HG02840 (cell line): ENCODE measurements at regions not wholly inside any gene's neighbourhood (a gene's known extent, or its start where the extent isn't known, plus 50 kb on each side); places are given as distances from the start of the nearest gene placed in this dataset.

Experiments
- ATAC-seq: cut with Tn5 transposase; IDR thresholded peaks from one replicate; pipeline ENCODE4 v1.9.1; 2021; ENCODE audit warnings: mild to moderate bottlenecking, moderate library complexity, moderate number of reproducible peaks; ENCODE audit not compliant: unreplicated experiment, low FRiP score

- ATAC-seq: no peak
Observed at GRCh38 chr11:87397011-87397865, 359.5 kb downstream of the TMEM135 start.

GRCh38 chr11:87394924-87395323 is 357.2 kb downstream of the TMEM135 start:
- ATAC-seq: no peak

- ATAC-seq: no peak
Observed at GRCh38 chr11:87392665-87393064, 354.9 kb downstream of the TMEM135 start.

GRCh38 chr11:87391496-87391895 is 353.8 kb downstream of the TMEM135 start:
- no peak for ATAC-seq

GRCh38 chr11:87384078-87384729 is 346.5 kb downstream of the TMEM135 start:
- no peak for ATAC-seq

- no peak for ATAC-seq
Observed at GRCh38 chr11:87374038-87374807, 336.5 kb downstream of the TMEM135 start.
